Kidney tubule cell (primary cell): ENCODE measurements at regions not wholly inside any gene's neighbourhood (a gene's known extent, or its start where the extent isn't known, plus 50 kb on each side); places are given as distances from the start of the nearest gene placed in this dataset.

Experiments
- DNase-seq: peaks from one replicate; pipeline ENCODE4 v3.0.0-alpha.2; 2018; ENCODE audit warnings: low spot score

DNA sequence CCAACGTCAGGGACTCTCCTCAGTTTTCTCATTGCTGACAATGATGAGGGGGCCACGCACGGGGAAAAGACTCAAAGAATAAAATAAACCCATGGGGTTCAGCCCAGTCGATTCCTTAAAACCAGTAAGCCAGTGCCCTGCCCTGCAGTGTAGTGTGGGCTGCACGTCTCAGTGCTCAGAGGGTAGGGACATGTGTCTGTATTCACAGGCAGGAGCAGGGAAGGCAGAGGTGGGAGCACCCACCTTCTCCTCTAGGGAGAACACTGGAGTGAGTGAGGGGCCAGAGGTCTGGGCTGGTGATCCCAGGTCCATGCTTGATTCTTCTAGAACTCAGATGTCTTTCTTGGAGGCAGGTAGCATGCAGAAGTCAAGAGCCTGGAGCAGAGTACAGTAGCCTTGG, 303.6 kb downstream of the MATN1 start:
- DNase-seq, result no peak

DNA sequence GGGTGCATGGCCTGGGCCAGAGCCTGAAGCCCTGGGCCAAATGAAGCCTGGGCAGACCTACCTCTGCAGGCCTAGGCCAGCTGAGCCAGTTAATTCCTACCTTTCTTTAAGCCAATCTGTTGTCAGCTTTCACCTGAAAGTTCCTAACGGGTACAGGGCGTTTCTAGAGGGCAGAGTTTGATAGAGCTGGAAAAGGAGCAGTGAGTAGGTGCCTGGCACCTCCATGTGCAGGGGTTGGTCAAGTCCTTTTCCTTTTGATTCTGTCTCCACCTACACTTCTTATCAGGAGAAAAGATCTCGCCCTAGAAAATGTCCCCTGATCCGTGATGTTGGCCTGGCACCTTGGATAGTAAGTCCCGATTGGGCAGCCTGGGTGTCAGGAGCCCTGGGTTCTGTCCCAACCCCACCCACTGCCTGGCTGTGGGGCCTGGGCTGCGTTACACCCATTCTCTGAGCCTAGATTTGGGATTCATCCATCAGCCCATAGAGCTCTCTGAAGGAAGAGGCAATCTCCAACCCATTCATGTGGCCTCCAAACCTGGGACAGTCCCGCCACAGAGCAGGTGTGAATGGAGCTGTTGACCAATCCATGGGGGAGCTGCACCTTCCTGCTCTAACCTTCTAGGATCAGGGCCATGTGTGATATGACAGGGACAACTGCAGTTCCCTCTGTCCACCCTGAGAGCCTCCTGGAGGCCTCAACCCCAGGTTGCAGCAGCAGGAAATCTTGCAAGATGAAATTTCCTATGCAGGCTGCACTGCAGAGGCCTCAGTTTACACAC, 304.3 kb downstream of the MATN1 start:
- no peak for DNase-seq

DNA sequence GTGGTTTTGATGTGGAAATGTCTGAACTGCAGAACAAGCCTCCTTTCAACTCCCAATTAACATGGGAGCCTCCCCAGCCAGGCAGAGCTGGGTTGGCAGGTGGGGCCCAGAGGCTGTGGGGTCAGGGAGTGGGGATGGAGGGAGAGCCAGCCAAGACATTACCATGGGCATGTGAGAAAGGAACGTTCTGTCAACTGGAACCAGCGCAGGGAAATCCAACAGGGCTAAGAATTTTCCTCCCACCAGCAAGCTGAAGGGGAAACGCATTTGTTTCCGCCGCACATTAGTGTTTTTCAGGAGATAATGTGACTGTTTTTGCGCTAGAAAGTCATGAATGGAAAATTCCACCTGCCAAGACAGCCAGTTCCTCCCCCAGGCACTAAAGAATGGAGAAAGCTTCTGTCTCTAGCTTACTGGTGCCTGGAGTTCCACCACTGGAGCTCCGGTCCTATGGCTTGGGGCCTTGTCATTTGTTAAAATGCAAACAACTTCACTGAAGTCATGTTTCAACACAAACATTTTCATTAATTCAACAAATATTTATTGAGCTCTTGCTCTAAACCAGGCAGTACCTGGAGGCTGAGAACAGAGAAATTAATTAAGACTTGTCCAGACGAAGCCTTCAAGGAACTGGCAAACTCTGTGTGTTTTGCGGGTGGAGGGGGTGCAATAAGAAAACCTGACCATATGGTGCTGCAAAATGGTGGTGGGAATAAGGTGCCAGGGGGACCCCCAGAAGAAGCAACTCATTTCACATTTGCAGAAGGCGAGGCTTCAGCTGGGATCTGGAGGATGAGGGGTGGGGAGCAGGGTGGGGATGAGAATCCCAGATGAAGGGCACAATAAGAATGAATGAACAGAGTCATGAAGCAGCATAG, 305.1 kb downstream of the MATN1 start:
- no peak for DNase-seq

DNA sequence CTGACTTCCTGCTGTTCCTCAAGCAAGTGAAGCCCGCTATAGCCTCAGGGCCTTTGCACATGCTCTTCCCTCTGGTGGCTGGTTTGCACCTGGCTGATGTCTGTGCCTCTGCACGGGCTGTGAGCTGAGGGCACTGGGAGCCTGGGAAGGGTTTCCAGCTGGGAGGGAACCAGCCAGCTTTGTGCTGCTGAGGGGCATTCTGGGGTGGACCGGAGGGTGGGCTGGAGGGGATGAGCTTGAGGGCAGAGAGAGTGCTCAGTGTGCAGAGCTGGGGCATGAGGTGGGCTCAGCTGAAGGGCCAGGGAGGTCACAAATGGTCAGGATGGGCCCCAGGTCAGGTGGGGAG, 305.7 kb downstream of the MATN1 start:
- no peak for DNase-seq

DNA sequence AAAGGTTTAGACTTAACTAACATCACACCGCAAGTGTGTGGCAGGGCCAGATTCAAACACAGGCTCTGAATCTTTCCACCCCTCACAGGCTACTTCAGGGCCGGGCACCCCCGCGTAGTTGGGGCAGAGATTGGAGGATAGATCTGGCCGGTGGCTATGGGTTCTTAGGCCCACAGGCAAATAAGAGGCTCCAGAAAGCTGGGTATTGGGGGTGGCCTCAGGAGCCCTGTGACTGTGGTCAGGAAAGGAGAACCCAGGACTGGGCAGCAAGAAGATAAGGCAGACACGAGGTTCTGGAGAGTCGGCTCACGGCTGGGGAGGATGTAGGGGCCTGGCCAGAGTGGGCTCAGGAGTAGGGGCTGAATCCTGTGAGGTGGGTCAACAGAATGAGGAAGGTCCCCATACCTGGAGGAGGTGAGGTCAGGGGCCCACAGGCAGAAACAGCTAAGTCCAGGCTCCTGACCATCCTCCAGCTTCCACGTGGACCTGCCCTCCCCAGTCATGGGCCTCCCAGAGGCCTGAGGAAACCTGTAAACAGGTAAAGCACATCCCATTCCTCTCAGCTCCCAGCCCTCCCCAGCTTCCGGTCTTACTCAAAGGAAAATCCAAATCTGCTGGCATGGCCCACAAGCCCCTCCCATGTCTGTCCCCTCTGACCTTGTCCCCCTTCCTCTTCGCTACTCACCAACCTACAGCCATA, 306.2 kb downstream of the MATN1 start:
- DNase-seq, result no peak

DNA sequence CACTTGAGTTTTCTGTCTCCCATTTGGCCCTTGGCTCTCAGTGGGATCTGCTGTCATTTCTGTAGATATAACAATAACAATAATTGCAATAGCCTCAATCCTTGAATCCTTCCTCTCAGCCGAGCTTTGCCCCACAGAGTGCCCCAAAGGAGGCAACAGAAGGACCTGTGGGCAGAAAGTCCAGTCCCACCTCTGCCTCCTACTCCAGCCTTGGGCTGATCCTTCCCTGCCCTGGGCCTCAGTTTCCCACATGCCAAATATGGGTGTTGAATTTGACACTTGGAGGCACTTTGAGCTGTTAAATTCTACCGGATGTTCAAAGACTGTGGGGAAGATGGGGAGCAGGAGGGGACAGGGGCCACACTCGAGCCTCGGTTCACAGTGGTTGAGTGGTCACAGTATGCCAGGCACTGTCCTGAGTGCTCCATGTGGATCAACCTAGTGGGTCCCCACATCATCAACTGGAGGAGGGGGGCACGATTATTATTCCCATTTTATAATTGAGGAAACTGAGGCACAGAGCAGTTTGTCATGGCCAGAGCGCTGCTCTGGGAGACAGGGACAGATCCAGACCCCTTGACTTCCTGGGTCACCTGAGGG, 307.1 kb downstream of the MATN1 start:
- no peak for DNase-seq

DNA sequence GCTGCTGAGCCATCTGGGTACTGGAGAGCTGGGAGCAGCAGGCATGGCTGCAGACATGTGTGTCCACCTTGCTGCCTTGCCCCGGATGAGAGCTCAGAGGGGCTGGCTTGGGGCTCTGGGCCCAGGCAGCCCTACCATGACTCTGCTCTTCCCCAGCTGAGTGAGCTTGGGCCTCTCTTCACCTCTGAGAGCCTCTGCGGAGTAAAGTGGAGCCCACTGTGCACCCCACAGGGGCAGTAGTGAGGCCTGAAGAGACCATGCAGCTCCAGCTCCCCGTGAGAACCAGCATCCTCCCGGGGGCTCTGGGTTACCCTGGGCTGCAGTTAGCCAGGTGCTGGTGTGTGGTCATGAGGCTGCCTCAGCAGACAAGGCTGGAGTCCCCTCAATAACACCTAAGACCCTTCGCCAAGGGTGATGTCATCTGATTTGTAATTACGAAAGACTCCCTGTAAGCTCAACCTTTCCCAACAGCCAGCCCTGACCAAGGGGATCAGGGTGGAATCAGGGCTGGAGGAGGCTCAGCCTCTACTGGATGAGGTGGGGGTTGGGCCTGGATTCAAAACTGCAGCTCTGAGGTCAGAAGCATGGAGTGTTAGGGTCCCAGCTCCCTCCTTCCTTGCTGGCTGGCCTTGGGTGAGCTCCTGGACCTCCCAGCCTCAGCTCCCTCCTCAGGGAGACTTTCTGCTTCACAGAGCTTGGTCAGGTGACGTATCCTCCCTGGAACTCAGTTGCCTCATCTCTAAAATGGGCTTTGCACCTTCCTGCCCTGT, 308.0 kb downstream of the MATN1 start:
- DNase-seq, result no peak

DNA sequence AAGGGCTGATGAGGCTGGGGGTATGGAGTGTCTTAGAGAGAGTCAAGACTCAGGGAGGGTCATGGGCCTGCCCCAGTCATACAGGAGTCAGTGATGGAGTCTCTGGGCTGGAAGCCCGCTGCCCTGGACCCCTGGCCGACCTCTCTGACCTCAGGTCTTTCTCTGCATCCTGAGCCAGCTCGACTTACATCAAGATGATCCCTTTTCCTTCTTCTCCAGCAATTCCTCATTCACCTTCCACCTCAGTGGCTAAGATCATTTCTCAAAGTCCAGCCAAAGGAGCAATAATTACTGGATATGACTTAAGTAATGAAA, 308.6 kb downstream of the MATN1 start:
- DNase-seq, result no peak

DNA sequence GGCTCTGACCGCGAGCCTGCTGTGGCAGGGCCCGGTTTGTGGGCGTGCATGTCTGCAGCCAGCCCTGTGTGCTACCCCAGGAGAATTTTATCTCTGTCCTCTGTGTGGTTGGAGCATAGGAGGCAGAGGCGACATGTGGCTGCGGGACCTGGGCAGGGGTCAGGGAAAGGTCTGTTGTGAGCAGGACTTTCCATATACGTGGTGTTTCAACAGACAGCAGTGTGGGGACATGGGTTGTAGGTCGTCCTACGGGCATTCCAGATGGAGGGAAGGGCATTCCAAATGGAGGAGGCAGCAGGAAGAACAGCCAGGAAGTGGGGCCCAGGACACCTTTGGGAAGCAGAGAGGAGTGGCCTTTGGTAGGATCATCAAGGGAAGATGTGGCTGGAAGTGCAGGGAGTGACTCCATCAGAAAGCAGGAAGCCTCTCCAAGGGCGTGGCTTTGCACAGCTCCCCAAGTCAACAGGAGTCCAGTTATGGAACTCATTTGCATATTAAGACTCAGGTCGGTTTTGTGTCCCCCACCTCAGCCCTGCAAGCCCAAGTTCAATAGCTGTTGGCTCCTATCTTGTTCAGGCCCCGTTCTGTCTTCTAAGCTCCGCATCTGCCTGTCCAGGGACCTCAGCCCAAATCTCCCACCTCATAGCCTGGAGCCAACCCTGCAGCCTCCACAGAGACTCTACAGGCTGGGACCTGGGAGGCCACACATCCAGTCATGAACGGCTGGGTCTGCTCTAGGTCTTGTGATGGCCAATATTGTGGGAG, 309.1 kb downstream of the MATN1 start:
- DNase-seq, result no peak

DNA sequence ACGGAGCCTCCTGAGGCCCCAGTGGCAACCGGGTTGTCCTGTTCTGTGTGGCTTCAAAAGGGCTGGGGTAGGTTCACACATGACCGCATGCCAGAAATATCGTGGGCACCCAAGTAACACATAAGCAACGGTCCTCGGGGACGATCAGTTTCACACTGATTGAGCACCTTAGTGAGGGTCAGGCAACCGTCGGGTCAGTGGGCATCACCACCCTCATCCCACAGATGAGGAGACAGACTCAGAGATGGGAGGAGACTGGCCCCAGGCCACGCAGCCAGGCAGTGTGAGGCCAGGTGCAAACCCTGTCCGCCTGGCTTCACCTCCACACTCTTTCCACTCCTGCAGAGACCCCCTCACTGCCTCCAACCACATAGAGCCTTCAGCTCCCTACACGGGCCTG, 309.8 kb downstream of the MATN1 start:
- DNase-seq, result no peak

DNA sequence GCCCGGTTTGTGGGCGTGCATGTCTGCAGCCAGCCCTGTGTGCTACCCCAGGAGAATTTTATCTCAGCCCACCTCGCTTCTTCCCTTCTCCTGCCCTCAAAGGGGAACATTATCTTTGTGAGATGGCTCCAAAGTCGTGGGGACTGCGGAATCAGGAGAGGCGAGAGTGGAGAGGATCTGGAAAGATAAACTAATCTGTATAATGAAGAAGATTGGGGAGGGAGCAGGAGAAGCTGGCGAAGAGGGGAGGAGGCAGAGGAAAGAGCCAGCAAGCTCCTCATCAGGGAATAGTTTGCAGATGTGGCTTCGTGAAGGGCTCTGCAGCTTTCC, 310.3 kb downstream of the MATN1 start:
- DNase-seq, result no peak

DNA sequence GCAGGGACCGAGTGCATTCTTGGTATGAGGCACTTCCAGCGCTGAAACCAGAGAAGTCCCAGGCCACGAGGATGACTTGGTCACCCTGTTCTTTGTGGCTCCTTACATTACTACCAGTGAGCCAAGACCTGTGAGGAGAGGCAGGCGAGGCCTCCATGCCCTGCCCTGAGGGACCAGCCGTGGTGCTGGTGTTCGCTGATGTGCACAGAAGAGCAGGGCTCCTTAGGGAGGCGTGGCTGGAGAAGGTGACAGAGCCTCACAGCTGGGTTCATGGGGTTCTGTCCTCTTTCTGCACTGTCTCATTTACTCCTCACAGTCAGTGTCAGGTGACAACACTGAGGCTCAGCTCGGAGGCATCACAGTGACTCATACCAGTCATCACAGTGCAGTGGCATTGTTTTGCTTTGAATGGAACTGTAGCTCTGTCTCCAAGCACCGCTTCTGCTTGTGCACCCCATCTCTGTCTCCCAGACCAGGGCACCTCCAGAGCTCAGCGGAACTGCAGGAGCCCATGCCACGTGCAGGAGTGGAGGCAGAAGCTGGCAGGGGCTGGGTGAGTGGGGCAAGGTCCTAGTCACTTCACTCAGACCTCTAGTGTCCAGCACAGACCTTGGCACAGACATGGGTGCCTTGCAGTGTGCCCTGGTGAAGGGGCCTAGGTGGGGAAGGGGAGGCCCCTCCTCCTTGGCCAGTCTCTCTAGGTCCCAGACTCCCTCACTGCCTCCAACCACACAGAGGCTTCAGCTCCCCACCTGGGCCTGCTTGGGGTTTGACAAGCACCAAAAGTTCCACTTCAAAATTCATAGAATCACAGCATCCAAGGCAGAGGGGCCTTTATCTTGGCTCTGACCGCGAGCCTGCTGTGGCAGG, 310.9 kb downstream of the MATN1 start:
- DNase-seq, result peak; percentile 73

DNA sequence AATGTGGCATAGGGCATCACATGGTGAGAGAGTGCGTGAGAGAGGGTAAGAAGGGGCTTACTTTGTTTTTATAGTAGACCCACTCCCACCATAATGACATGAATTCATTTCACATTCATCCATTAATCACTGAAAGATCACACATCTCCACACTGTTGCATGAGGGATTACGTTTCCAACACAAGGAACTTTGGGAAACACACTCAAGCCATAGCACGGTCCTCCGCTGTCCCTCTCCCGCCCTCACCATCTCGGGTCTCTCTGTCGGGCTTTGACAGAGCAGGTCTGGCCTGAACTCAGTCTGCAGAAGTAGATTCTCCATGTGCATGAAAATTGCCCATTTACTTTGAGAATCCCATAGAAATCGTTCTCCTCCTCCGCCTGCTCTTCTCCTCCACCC, 312.2 kb downstream of the MATN1 start:
- no peak for DNase-seq

DNA sequence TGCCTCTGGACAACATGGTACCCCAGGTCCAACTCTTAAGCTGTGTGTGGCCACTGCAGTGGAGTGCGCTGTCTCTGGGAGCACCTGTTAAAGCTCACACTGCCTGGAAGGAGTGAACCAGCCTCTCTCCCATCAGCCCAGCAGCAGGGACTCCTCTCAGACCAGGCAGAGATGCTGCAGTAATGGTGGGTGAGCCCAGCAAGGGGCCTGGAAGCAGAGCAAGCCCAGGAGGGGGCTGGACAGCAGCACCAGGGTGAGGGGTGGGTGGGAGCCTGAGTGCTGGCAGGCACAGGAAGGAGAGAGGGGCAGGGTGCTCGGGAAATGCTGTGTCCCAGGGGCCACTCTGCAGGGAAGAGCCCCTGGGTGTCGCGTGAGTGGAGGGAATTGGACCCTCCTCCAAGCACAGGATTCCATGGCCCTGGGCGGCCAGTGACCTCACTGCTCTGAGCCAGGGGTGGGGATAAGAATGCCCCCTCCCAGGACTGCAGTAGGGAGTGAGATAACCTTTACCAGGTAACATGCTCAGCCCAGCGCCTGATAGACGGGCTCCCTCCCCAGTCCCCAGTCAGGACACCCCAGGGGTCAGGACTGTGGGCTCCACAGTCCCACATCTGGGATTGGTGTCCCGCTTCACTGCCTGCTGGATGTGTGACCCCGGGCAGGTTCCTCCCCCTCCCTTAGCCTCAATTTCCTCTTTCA, 313.1 kb downstream of the MATN1 start:
- no peak for DNase-seq

DNA sequence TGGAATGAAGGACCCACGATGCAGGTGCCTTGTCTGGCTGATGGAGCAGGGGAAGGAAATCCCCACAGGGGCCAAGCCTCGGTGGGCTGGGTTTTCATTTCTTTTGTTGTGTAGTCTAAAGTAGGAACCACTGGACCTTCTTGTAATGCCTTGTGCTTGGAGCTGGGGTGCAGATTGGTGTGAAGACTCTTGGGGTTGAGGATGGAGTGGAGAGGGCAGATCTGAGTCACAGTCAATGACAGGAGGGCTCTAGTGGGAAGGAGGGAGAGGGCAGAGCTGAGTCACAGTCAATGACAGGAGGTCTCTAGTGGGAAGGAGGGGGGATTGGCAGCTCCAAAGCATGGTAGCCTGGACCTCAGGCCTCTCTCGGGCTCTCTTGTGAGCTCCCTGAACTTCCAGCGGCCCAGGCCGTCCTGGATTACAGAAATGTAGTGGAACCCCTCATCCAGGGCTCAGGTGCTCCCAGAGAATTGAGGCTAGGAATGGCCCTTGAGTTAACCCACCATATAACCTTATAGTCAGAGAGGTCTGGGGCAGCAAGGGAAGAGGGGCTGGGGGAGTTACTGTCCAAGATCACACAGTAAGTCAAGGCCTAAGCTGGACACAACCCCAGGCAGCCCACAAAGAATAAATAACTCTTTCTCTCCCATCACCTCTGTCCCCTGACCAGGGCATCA, 313.8 kb downstream of the MATN1 start:
- DNase-seq, result peak; percentile 12

DNA sequence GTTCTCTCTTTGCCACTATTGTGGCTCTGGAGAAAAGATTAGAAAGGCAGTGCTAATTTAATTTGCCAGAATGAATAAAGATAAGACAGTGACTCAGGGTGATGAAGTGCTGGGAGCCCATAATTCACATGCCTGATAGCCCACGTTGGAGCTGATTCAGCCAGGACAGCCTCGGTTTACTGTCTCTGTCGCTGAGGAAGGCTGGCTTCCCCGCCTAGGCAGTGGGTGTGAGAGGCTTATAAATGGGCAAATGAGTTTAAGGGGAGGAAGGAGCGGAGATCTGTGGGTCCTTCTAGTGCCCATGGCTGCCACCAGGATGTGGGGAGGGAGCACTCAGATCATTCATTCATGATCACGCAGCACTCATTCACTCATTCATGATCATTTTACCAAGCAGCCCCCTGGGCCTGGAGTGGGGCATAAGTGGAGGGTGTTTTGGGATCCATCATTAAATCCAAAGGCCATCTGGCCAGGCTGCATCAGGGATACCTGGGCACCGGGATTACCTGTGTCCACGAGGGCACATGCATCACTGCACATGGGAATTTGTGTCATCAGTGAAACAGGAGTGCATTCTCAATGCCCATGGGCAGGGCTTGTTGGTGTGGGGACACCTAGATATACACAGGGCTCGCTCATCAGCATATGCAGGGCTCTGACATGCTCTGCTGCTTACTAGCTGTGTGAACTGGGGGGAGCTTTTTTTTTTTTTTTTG, 315.4 kb downstream of the MATN1 start:
- peak; percentile 62 for DNase-seq

DNA sequence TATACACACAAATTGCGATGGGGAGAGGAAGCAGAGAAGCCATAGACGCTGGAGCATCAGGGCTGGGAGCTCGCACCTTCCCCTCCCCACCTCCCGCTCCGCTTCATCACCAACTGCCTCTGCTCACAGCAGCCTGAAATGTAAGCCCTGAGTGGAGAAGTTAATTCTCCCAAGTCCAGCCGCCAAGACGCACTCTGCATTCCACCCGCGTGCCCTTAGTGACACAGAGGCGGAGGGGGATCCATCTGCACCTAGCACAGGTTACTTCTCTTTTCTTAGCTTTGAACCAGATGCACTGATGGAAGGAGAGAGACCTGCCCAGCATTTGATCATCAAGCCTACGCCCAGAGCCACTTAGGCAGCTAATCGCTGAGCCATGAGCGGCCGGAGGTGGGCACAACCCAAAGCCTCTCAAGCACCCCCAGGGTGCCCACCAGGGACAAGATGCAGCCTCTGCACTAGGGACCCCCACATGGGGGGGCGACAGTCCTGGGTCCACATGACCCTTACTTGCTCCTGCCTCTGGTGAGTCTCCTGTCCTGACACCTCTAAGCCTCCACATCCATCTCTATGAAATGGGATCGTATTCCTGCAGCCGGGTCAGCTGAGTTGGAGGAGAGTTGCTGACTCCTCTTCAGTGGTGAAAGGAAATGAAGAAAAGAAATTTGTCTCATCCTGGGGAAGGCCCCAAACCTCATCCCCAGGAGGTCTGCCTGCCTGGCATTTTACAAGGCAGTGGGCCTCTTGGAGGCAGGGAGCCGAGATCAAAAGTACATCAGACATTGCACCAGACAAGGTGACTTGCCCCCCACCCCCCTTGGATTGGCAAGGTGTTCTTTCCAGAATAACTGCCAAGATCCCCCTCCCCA, 316.2 kb downstream of the MATN1 start:
- peak; percentile 15 for DNase-seq
